ENCODE measurements at regions not wholly inside any gene's neighbourhood (a gene's known extent, or its start where the extent isn't known, plus 50 kb on each side); places are given as distances from the start of the nearest gene placed in this dataset.

DNA sequence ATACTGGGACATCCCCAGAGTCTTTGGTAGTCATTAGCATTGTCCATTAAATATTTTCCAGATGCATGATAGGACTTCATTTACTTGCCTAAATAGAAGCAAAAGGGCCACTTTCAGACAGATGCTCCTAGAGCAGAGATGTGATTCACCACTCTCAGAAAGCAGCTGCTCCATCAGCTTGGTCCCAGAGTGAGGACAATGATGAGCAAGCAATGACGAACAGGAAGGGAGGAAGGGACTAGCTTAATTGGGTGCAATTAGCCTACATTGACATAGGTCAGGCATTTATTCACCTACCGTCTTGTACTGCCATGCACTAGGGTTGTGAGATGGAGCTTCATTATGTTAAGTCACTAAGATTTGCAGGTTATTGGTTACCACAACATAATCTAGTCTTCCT, 85.1 kb upstream of the PLXNA2 start:
- Histone ChIP-seq H3K9ac (ENCODE audit: low read length) (no peak overlapping the region), H3K27ac (ENCODE audit: low read depth, low read length) (no peak overlapping the region), H2BK5ac (ENCODE audit: low read length) (no peak overlapping the region), H3K79me1 (ENCODE audit: low read length) (no peaks in the 10 kb centered on the region), H3K27me3 (ENCODE audit: insufficient read depth, low read length, poor library complexity) (no peaks in the 10 kb centered on the region), H2AK5ac (ENCODE audit: low read length) (no peak overlapping the region), H3K56ac (ENCODE audit: low read length) (no peak overlapping the region), H3K23ac (ENCODE audit: low read length) (no peak overlapping the region), H3K36me3 (ENCODE audit: control insufficient read depth, insufficient read depth, low read length) (no peaks in the 10 kb centered on the region), H2BK120ac (ENCODE audit: low read depth, low read length) (no peak overlapping the region), H2BK15ac (replicated peaks; ENCODE audit: low read depth) (no peak overlapping the region), H4K8ac (ENCODE audit: low read depth, low read length) (no peak overlapping the region), H3K79me2 (ENCODE audit: control insufficient read depth, insufficient read depth, low read length) (no peaks in the 10 kb centered on the region), H3K4me2 (ENCODE audit: low read length) (no peak overlapping the region), H4K5ac (ENCODE audit: low read length) (no peak overlapping the region), H3K18ac (ENCODE audit: low read length) (no peak overlapping the region), H3K4me3 (ENCODE audit: low read length) (no peak overlapping the region), H3K4ac (ENCODE audit: low read depth, low read length) (no peak overlapping the region), H3K4me1 (ENCODE audit: control insufficient read depth, low read depth, low read length) (no peaks in the 10 kb centered on the region)
- WGBS (ENCODE audit: extremely low coverage, insufficient coverage, low lambda C conversion rate), result no CpG with 5 or more reads among the region's 2 CpGs
- DNase-seq, result no peak

- no peak overlapping the region for H3K18ac ChIP-seq (ENCODE audit: low read length)
- no peak overlapping the region for H2BK5ac ChIP-seq (ENCODE audit: low read length)
- H3K79me1 ChIP-seq (ENCODE audit: low read length), result no peaks in the 10 kb centered on the region
- no peak overlapping the region for H3K56ac ChIP-seq (ENCODE audit: low read length)
- H2BK15ac ChIP-seq (replicated peaks; ENCODE audit: low read depth), result no peak overlapping the region
- no peak for DNase-seq
- H3K4me2 ChIP-seq (ENCODE audit: low read length), result no peak overlapping the region
- H4K5ac ChIP-seq (ENCODE audit: low read length), result no peak overlapping the region
- H4K8ac ChIP-seq (ENCODE audit: low read depth, low read length), result no peak overlapping the region
- no peaks in the 10 kb centered on the region for H3K79me2 ChIP-seq (ENCODE audit: control insufficient read depth, insufficient read depth, low read length)
- no peak overlapping the region for H3K9ac ChIP-seq (ENCODE audit: low read length)
- no peak overlapping the region for H2BK120ac ChIP-seq (ENCODE audit: low read depth, low read length)
- H3K23ac ChIP-seq (ENCODE audit: low read length), result no peak overlapping the region
- no peak overlapping the region for H2AK5ac ChIP-seq (ENCODE audit: low read length)
- H3K4me1 ChIP-seq (ENCODE audit: control insufficient read depth, low read depth, low read length), result no peaks in the 10 kb centered on the region
- no peaks in the 10 kb centered on the region for H3K27me3 ChIP-seq (ENCODE audit: insufficient read depth, low read length, poor library complexity)
- no peak overlapping the region for H3K27ac ChIP-seq (ENCODE audit: low read depth, low read length)
- no peak overlapping the region for H3K4me3 ChIP-seq (ENCODE audit: low read length)
- no CpG with 5 or more reads among the region's 6 CpGs for WGBS (ENCODE audit: extremely low coverage, insufficient coverage, low lambda C conversion rate)
- no peak overlapping the region for H3K4ac ChIP-seq (ENCODE audit: low read depth, low read length)
- no peaks in the 10 kb centered on the region for H3K36me3 ChIP-seq (ENCODE audit: control insufficient read depth, insufficient read depth, low read length)
These were observed 88.0 kb upstream of the PLXNA2 start for GRCh38 chr1:208332036-208332773.

GRCh38 chr1:208332774-208333126, 88.6 kb upstream of the PLXNA2 start:
- no peaks in the 10 kb centered on the region for H3K4me1 ChIP-seq (ENCODE audit: control insufficient read depth, low read depth, low read length)
- H3K36me3 ChIP-seq (ENCODE audit: control insufficient read depth, insufficient read depth, low read length), result no peaks in the 10 kb centered on the region
- no peak overlapping the region for H3K4me3 ChIP-seq (ENCODE audit: low read length)
- no peak overlapping the region for H3K18ac ChIP-seq (ENCODE audit: low read length)
- H3K4ac ChIP-seq (ENCODE audit: low read depth, low read length), result no peak overlapping the region
- no peaks in the 10 kb centered on the region for H3K79me2 ChIP-seq (ENCODE audit: control insufficient read depth, insufficient read depth, low read length)
- no peak overlapping the region for H3K56ac ChIP-seq (ENCODE audit: low read length)
- WGBS (ENCODE audit: extremely low coverage, insufficient coverage, low lambda C conversion rate), result no CpG with 5 or more reads among the region's 1 CpG
- H3K27me3 ChIP-seq (ENCODE audit: insufficient read depth, low read length, poor library complexity), result no peaks in the 10 kb centered on the region
- H4K8ac ChIP-seq (ENCODE audit: low read depth, low read length), result no peak overlapping the region
- H3K9ac ChIP-seq (ENCODE audit: low read length), result no peak overlapping the region
- H2BK120ac ChIP-seq (ENCODE audit: low read depth, low read length), result no peak overlapping the region
- no peak overlapping the region for H4K5ac ChIP-seq (ENCODE audit: low read length)
- no peak overlapping the region for H3K23ac ChIP-seq (ENCODE audit: low read length)
- no peak overlapping the region for H3K27ac ChIP-seq (ENCODE audit: low read depth, low read length)
- H3K4me2 ChIP-seq (ENCODE audit: low read length), result no peak overlapping the region
- no peak for DNase-seq
- H3K79me1 ChIP-seq (ENCODE audit: low read length), result no peaks in the 10 kb centered on the region
- H2BK5ac ChIP-seq (ENCODE audit: low read length), result no peak overlapping the region
- H2BK15ac ChIP-seq (replicated peaks; ENCODE audit: low read depth), result no peak overlapping the region
- H2AK5ac ChIP-seq (ENCODE audit: low read length), result no peak overlapping the region

- H3K79me1 ChIP-seq (ENCODE audit: low read length), result no peaks in the 10 kb centered on the region
- DNase-seq, result no peak
- no peaks in the 10 kb centered on the region for H3K4me1 ChIP-seq (ENCODE audit: control insufficient read depth, low read depth, low read length)
- no peak overlapping the region for H2BK15ac ChIP-seq (replicated peaks; ENCODE audit: low read depth)
- no peaks in the 10 kb centered on the region for H3K27me3 ChIP-seq (ENCODE audit: insufficient read depth, low read length, poor library complexity)
- H2AK5ac ChIP-seq (ENCODE audit: low read length), result no peak overlapping the region
- WGBS (ENCODE audit: extremely low coverage, insufficient coverage, low lambda C conversion rate), result no CpG with 5 or more reads among the region's 2 CpGs
- H4K8ac ChIP-seq (ENCODE audit: low read depth, low read length), result no peak overlapping the region
- no peaks in the 10 kb centered on the region for H3K79me2 ChIP-seq (ENCODE audit: control insufficient read depth, insufficient read depth, low read length)
- H3K4ac ChIP-seq (ENCODE audit: low read depth, low read length), result no peak overlapping the region
- no peak overlapping the region for H3K18ac ChIP-seq (ENCODE audit: low read length)
- H2BK5ac ChIP-seq (ENCODE audit: low read length), result no peak overlapping the region
- no peak overlapping the region for H3K27ac ChIP-seq (ENCODE audit: low read depth, low read length)
- no peak overlapping the region for H3K4me3 ChIP-seq (ENCODE audit: low read length)
- no peaks in the 10 kb centered on the region for H3K36me3 ChIP-seq (ENCODE audit: control insufficient read depth, insufficient read depth, low read length)
- no peak overlapping the region for H4K5ac ChIP-seq (ENCODE audit: low read length)
- no peak overlapping the region for H2BK120ac ChIP-seq (ENCODE audit: low read depth, low read length)
- H3K23ac ChIP-seq (ENCODE audit: low read length), result no peak overlapping the region
- H3K56ac ChIP-seq (ENCODE audit: low read length), result no peak overlapping the region
- H3K9ac ChIP-seq (ENCODE audit: low read length), result no peak overlapping the region
- no peak overlapping the region for H3K4me2 ChIP-seq (ENCODE audit: low read length)
These were observed 89.5 kb upstream of the PLXNA2 start for GRCh38 chr1:208333676-208334075.

- Histone ChIP-seq H3K27ac (ENCODE audit: low read depth, low read length) (no peak overlapping the region), H3K4me2 (ENCODE audit: low read length) (no peak overlapping the region)
- no peak for DNase-seq
These were observed 91.4 kb upstream of the PLXNA2 start for GRCh38 chr1:208335371-208336136.

More at GRCh38 chr1:208335371-208336136, 91.4 kb upstream of the PLXNA2 start:
- Histone ChIP-seq H4K5ac (ENCODE audit: low read length) (no peak overlapping the region), H3K79me1 (ENCODE audit: low read length) (no peaks in the 10 kb centered on the region), H2BK5ac (ENCODE audit: low read length) (no peak overlapping the region), H3K27me3 (ENCODE audit: insufficient read depth, low read length, poor library complexity) (no peaks in the 10 kb centered on the region), H3K9ac (ENCODE audit: low read length) (no peak overlapping the region), H3K36me3 (ENCODE audit: control insufficient read depth, insufficient read depth, low read length) (no peaks in the 10 kb centered on the region), H3K56ac (ENCODE audit: low read length) (no peak overlapping the region), H3K79me2 (ENCODE audit: control insufficient read depth, insufficient read depth, low read length) (no peaks in the 10 kb centered on the region), H3K4me3 (ENCODE audit: low read length) (no peak overlapping the region), H2AK5ac (ENCODE audit: low read length) (no peak overlapping the region), H3K4ac (ENCODE audit: low read depth, low read length) (no peak overlapping the region), H4K8ac (ENCODE audit: low read depth, low read length) (no peak overlapping the region), H3K23ac (ENCODE audit: low read length) (no peak overlapping the region), H3K18ac (ENCODE audit: low read length) (no peak overlapping the region), H2BK15ac (replicated peaks; ENCODE audit: low read depth) (no peak overlapping the region), H3K4me1 (ENCODE audit: control insufficient read depth, low read depth, low read length) (no peaks in the 10 kb centered on the region), H2BK120ac (ENCODE audit: low read depth, low read length) (no peak overlapping the region)
- WGBS (ENCODE audit: extremely low coverage, insufficient coverage, low lambda C conversion rate), result no CpG with 5 or more reads among the region's 9 CpGs
